Breast epithelium (tissue), 4 donors: ENCODE measurements at regions not wholly inside any gene's neighbourhood (a gene's known extent, or its start where the extent isn't known, plus 50 kb on each side); places are given as distances from the start of the nearest gene placed in this dataset.

Experiments used
- DNase-seq, 2 donors: peaks; one replicate each; pipeline ENCODE4 v3.0.0-alpha.2; 2019; ENCODE audit warnings: low spot score in 2 of 2
- H3K27ac ChIP-seq, 2 donors: fragments of 200-600 bp; sonication (generic) in 1 of 2; one replicate each; pipeline ENCODE4 v1.5.1; 2016 to 2019; ENCODE audit warnings: mild to moderate bottlenecking in 1 of 2
- H3K27me3 ChIP-seq, 2 donors: fragments of 200-600 bp; sonication (generic) in 1 of 2; one replicate each; pipeline versions ENCODE4 v1.5.1 to v1.6.0; 2017 to 2019; ENCODE audit warnings: control low read depth in 1 of 2, mild to moderate bottlenecking in 1 of 2
- H3K36me3 ChIP-seq: fragments of 200-600 bp; one replicate; pipeline ENCODE4 v1.5.1; 2019
- H3K4me1 ChIP-seq, 2 donors: fragments of 200-600 bp; sonication (generic); one replicate each; pipeline ENCODE4 v1.5.1; 2016 to 2019; ENCODE audit warnings: control low read depth in 1 of 2
- H3K4me3 ChIP-seq, 3 donors: fragments of 200-600 bp; sonication (generic); 1 replicate in 2 of 3; 2 replicates in 1 of 3; pipeline ENCODE4 v1.5.1; 2016 to 2019; ENCODE audit warnings: mild to moderate bottlenecking in 3 of 3, moderate library complexity in 2 of 3
- H3K9me3 ChIP-seq, 2 donors: fragments of 200-600 bp; sonication (generic) in 1 of 2; one replicate each; pipeline ENCODE4 v1.5.1; 2016 to 2019; ENCODE audit warnings: control low read depth in 1 of 2
- CTCF ChIP-seq, 3 donors: fragments of 450-650 bp; IDR thresholded peaks; one replicate each; pipeline ENCODE4 v1.5.1; 2016 to 2017; ENCODE audit warnings: antibody characterized with exemption in 3 of 3, mild to moderate bottlenecking in 3 of 3, moderate library complexity in 3 of 3
- POLR2A ChIP-seq: fragments of 450-650 bp; IDR thresholded peaks from one replicate; pipeline ENCODE4 v1.6.1; 2016; ENCODE audit warnings: antibody characterized with exemption, mild to moderate bottlenecking, moderate library complexity
- POLR2AphosphoS5 ChIP-seq, 3 donors: sonication (generic); formaldehyde crosslinking; IDR thresholded peaks; one replicate each; pipeline ENCODE4 v1.6.1; 2017; ENCODE audit warnings: antibody characterized with exemption in 3 of 3
- intact Hi-C: fragments of 100-400 bp; cut with DNase I; formaldehyde crosslinking; loops from one replicate; pipeline ENCODE4 v1.15.1; 2023; ENCODE audit warnings: low total_unique reads

DNA sequence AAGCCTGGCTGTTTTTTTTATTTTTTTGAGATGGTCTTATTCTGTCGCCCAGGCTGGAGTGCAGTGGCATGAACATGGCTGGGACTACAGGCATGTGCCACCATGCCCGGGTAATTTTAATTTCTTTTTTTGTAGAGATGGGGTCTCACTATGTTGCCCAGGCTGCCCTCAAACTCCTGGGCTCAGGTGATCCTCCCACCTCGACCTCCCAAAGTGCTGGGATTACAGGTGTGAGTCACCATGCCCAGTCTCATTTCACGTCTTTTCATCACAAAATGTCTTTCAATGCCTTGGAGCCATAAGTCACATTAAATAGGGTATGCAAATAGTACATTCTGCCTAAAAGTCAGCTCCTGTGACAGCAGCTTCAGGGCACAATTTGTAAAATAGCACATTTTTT, 52.8 kb downstream of the SOX2 start:
- Histone ChIP-seq H3K4me3 (no peak overlapping the region), H3K27ac (no peak overlapping the region), H3K36me3 (no peaks in the 10 kb centered on the region), H3K4me1 (no peaks in the 10 kb centered on the region), H3K27me3 (no peaks in the 10 kb centered on the region), H3K9me3 (no peaks in the 10 kb centered on the region)
- intact Hi-C loops, result no loop called here
- TF ChIP-seq CTCF (IDR thresholded peaks at IDR 0.05), result no peak
- TF ChIP-seq POLR2AphosphoS5 (IDR thresholded peaks at IDR 0.05), result no peak
- no peak for TF ChIP-seq POLR2A
- DNase-seq, result no peak

DNA sequence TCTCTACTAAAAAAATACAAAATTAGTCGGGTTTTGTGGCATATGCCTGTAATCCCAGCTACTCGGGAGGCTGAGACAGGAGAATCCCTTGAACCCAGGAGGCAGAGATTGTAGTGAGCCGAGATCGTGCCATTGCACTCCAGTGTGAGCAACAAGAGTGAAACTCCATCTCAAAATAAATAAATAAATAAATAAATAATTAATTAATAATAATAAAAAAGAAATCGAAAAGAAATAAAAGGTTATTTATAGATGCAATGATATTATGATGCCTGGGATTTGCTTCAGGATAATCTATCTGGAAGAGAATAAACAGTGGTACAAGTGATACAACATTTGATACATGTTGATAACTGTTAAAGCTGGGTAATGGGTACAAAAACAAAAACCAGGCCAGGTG, 58.6 kb downstream of the SOX2 start:
- no peaks in the 10 kb centered on the region for H3K36me3 ChIP-seq
- no peaks in the 10 kb centered on the region for H3K9me3 ChIP-seq
- intact Hi-C loops, result no loop called here
- DNase-seq, result no peak
- H3K4me1 ChIP-seq, result no peaks in the 10 kb centered on the region
- H3K4me3 ChIP-seq, result no peak overlapping the region
- no peaks in the 10 kb centered on the region for H3K27me3 ChIP-seq
- H3K27ac ChIP-seq, result no peak overlapping the region
- TF ChIP-seq POLR2AphosphoS5 (IDR thresholded peaks at IDR 0.05), result no peak
- no peak for TF ChIP-seq POLR2A
- TF ChIP-seq CTCF (IDR thresholded peaks at IDR 0.05), result no peak

DNA sequence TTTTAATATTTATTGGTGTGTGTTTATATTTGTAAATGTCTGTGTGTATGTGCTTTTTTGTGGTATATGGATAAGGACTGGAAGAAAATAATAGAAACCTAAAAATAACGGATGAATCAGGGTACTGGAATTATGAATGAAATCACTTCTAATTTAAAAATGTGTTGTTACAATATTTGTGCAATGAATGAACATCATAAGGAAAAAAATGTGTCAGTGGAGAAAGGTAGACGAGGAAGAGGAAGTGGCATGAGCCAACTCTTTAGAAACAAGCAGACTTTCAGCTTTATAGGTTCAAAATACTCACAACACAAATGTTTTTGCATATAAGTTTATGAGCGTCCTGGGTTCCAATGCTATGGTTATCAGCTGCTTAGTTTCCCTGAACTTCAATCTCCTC, 59.4 kb downstream of the SOX2 start:
- H3K27ac ChIP-seq, result no peak overlapping the region
- H3K27me3 ChIP-seq, result no peaks in the 10 kb centered on the region
- no peak for DNase-seq
- no peaks in the 10 kb centered on the region for H3K9me3 ChIP-seq
- TF ChIP-seq POLR2A, result no peak
- H3K4me3 ChIP-seq, result no peak overlapping the region
- H3K36me3 ChIP-seq, result no peaks in the 10 kb centered on the region
- H3K4me1 ChIP-seq, result no peaks in the 10 kb centered on the region
- intact Hi-C loops, result no loop called here

DNA sequence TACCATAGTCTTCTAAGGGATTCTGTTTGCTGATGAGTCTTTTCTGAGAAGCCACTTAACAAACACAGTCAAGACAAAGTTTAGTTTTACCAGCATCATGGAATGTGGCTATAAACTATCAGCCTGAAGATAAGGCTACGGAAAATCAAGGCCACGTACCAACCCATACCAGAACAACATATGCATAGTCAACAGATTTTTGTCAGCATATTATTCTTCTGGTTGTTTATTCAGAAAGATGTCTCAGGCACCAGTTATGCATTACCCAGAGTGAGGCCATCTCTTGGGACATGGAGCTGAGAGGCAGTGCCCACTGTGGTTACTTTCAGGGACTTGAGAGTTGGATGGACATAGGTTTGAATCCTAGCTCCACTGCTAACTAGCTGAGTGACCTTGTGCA, 60.4 kb downstream of the SOX2 start:
- no peaks in the 10 kb centered on the region for H3K4me1 ChIP-seq
- no peak overlapping the region for H3K4me3 ChIP-seq
- intact Hi-C loops, result no loop called here
- DNase-seq, result no peak
- no peaks in the 10 kb centered on the region for H3K9me3 ChIP-seq
- TF ChIP-seq POLR2A (no peak), POLR2AphosphoS5 (IDR thresholded peaks at IDR 0.05) (no peak), CTCF (IDR thresholded peaks at IDR 0.05) (no peak)
- H3K36me3 ChIP-seq, result no peaks in the 10 kb centered on the region
- H3K27ac ChIP-seq, result no peak overlapping the region
- H3K27me3 ChIP-seq, result no peaks in the 10 kb centered on the region

DNA sequence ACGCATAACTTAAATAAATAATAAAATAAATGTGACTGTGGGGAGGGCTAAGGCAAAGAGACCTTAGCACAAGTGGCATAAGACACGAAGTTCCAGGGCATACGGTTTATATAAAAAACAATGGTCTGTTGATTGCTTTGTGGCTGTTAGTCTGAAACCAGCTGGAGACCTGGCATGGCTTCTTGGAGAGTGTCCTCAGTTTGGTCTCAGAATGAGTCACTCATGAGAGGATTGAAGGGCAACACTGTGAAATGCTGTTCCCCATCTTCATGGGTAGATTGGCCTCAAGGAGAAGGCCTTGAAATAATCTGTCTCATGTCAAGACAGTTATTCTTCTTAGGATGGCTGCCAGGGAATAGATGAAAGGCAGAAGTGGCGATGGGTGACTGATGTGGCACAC, 62.2 kb downstream of the SOX2 start:
- intact Hi-C loops, result no loop called here
- no peaks in the 10 kb centered on the region for H3K9me3 ChIP-seq
- no peak for DNase-seq

More for the DNA sequence above, 62.2 kb downstream of the SOX2 start:
- Histone ChIP-seq H3K27me3 (no peaks in the 10 kb centered on the region), H3K36me3 (no peaks in the 10 kb centered on the region), H3K4me1 (no peaks in the 10 kb centered on the region), H3K4me3 (no peak overlapping the region), H3K27ac (no peak overlapping the region)
- no peak for TF ChIP-seq CTCF (IDR thresholded peaks at IDR 0.05)
- TF ChIP-seq POLR2AphosphoS5 (IDR thresholded peaks at IDR 0.05), result no peak
- TF ChIP-seq POLR2A, result no peak
